ENCODE measurements at regions not wholly inside any gene's neighbourhood (a gene's known extent, or its start where the extent isn't known, plus 50 kb on each side); places are given as distances from the start of the nearest gene placed in this dataset.

- DNase-seq (ENCODE audit: low read depth in 1 of 2, low spot score in 2 of 2) (no peak), FAIRE-seq (no peak)
- Histone ChIP-seq H3K18ac (ENCODE audit: extremely low read depth, low read length) (no peak overlapping the region), H2BK120ac (replicated peaks; ENCODE audit: low read depth, low read length) (no peak overlapping the region), H4K91ac (replicated peaks; ENCODE audit: insufficient read length, low read length) (no peak overlapping the region), H4K20me1 (replicated peaks in 1 of 2; ENCODE audit: control insufficient read depth in 1 of 2, insufficient read depth in 2 of 2, low read length in 2 of 2) (no peaks in the 10 kb centered on the region), H3K9me3 (ENCODE audit: insufficient read depth in 2 of 2, low read depth in 1 of 2, low read length in 1 of 2) (peaks cover 5 to 7% of the 10 kb centered on the region in 2 experiments; a peak in 3 of 4 replicates), H3K79me1 (ENCODE audit: low read depth, low read length) (no peaks in the 10 kb centered on the region), H3K79me2 (ENCODE audit: control insufficient read depth in 1 of 2, insufficient read depth in 2 of 2, low read length in 2 of 2) (no peaks in the 10 kb centered on the region), H3K4ac (replicated peaks; ENCODE audit: insufficient read length, low read depth, low read length) (no peak overlapping the region), H4K5ac (ENCODE audit: insufficient read length, low read depth, low read length) (no peak overlapping the region), H3K14ac (ENCODE audit: insufficient read length) (no peak overlapping the region), H2AK5ac (ENCODE audit: low read depth, low read length) (no peak overlapping the region), H2BK20ac (ENCODE audit: low read length) (no peak overlapping the region), H3K4me3 (ENCODE audit: extremely low read depth in 1 of 4, insufficient read depth in 2 of 4, low read depth in 3 of 4, low read length in 4 of 4) (no peak overlapping the region), H3K27ac (ENCODE audit: low read depth, low read length) (no peak overlapping the region), H3K4me2 (ENCODE audit: insufficient read depth in 1 of 2, low read depth in 2 of 2, low read length in 2 of 2) (no peak overlapping the region), H3K4me1 (replicated peaks in 1 of 4; ENCODE audit: control insufficient read depth in 3 of 4, insufficient read depth in 4 of 4, low read length in 3 of 4) (peaks cover 3 to 10% (median 7%) of the 10 kb centered on the region in 4 experiments), H2BK15ac (ENCODE audit: low read length) (no peak overlapping the region), H3K23ac (ENCODE audit: insufficient read length) (no peak overlapping the region), H4K8ac (ENCODE audit: extremely low read depth, insufficient read depth, low read length) (no peak overlapping the region), H3K27me3 (replicated peaks in 1 of 4; ENCODE audit: control insufficient read depth in 3 of 4, extremely low read depth in 1 of 4, insufficient read depth in 3 of 4, low read length in 3 of 4) (no peaks in the 10 kb centered on the region), H3K23me2 (ENCODE audit: low read depth, low read length) (no peaks in the 10 kb centered on the region), H2AFZ (ENCODE audit: low read length) (no peak overlapping the region), H3K36me3 (ENCODE audit: control insufficient read depth in 2 of 4, insufficient read depth in 4 of 4, low read length in 3 of 4) (no peaks in the 10 kb centered on the region), H2BK12ac (ENCODE audit: low read depth, low read length) (no peak overlapping the region), H3K9ac (replicated peaks in 1 of 4; ENCODE audit: extremely low read depth in 1 of 4, low read depth in 3 of 4, low read length in 3 of 4) (no peak overlapping the region), H2BK5ac (ENCODE audit: low read depth, low read length) (no peak overlapping the region), H3K56ac (replicated peaks; ENCODE audit: insufficient read length, low read depth, low read length) (no peak overlapping the region)
- POLR2A ChIA-PET (ENCODE audit: partially characterized antibody), result no interaction called here
- WGBS, 2 experiments (ENCODE audit: extremely low coverage in 1 of 2, insufficient coverage in 1 of 2, insufficient read length in 1 of 2, insufficient replicate concordance in 2 of 2, low coverage in 1 of 2, low lambda C conversion rate in 2 of 2, missing lambda C conversion rate in 1 of 2), result 85% methylated on average over 6 of the region's 6 CpGs; no CpG with 5 or more reads in 1 of the 2 experiments
- TF ChIP-seq JUND (IDR thresholded peaks at IDR 0.05; ENCODE audit: low read length) (no peak), NRF1 (IDR thresholded peaks at IDR 0.05; ENCODE audit: low read depth, low read length) (no peak), CREB1 (IDR thresholded peaks at IDR 0.05) (no peak), CBX8 (IDR thresholded peaks at IDR 0.05; ENCODE audit: borderline replicate concordance, low read depth, low read length) (no peak), RBBP5 (IDR thresholded peaks at IDR 0.05; ENCODE audit: borderline replicate concordance, low read depth, low read length) (no peak), SP4 (IDR thresholded peaks at IDR 0.05; ENCODE audit: low read length) (no peak), RNF2 (IDR thresholded peaks at IDR 0.05; ENCODE audit: borderline replicate concordance, low read depth, low read length, missing control alignments, poor library complexity, severe bottlenecking) (no peak), HDAC6 (IDR thresholded peaks at IDR 0.05; ENCODE audit: low read depth, low read length) (no peak), POLR2A (IDR thresholded peaks at IDR 0.05; ENCODE audit: control extremely low read depth in 1 of 2, low read depth in 2 of 2, low read length in 2 of 2) (no peak), SUZ12 (IDR thresholded peaks at IDR 0.05; ENCODE audit: low read length) (no peak), KDM1A (IDR thresholded peaks at IDR 0.05; ENCODE audit: borderline replicate concordance, low read length) (no peak)
- CTCF ChIA-PET (ENCODE audit: partially characterized antibody), result interaction anchor here (0.5 to 1.3 kb wide), 6 partner anchors 11 to 169 kb away, joined by 3 to 4 read pairs (median 3); no protein-coding TSS in a partner anchor
Measured at GRCh38 chr2:172273910-172274571, 153.3 kb upstream of the ITGA6 start.
